Erythroblast (primary cell): ENCODE measurements at regions not wholly inside any gene's neighbourhood (a gene's known extent, or its start where the extent isn't known, plus 50 kb on each side); places are given as distances from the start of the nearest gene placed in this dataset.

Source experiments
- GATA1 ChIP-seq: IDR thresholded peaks from 2 replicates; pipeline ENCODE4 v1.6.1; 2011; ENCODE audit warnings: low read depth, mild to moderate bottlenecking, control low read depth, low read length, moderate library complexity
- POLR2A ChIP-seq: IDR thresholded peaks from 2 replicates; pipeline ENCODE4 v1.6.1; 2011; ENCODE audit warnings: mild to moderate bottlenecking, low read length

- TF ChIP-seq POLR2A (no peak), GATA1 (no peak)
These were observed 845.9 kb upstream of the NXPH2 start for GRCh38 chr2:139626128-139626527.
